BLaER1 (cell line): ENCODE measurements at regions not wholly inside any gene's neighbourhood (a gene's known extent, or its start where the extent isn't known, plus 50 kb on each side); places are given as distances from the start of the nearest gene placed in this dataset.
"Not testable (repeated sequence)": the region's sequence is repeated elsewhere in the genome, so short reads cannot be mapped to it uniquely, and the experiment has no call there.

Experiments
- H3K27ac ChIP-seq: shearing (Covaris generic); formaldehyde crosslinking; 2 replicates; pipeline ENCODE4 v1.8.1; 2022
- H3K27me3 ChIP-seq: shearing (Covaris generic); formaldehyde crosslinking; 2 replicates; pipeline ENCODE4 v1.8.1; 2022
- H3K36me3 ChIP-seq: shearing (Covaris generic); formaldehyde crosslinking; 2 replicates; pipeline ENCODE4 v1.8.1; 2022
- H3K4me1 ChIP-seq: shearing (Covaris generic); formaldehyde crosslinking; 2 replicates; pipeline ENCODE4 v1.8.1; 2022
- H3K4me2 ChIP-seq: shearing (Covaris generic); formaldehyde crosslinking; 2 replicates; pipeline ENCODE4 v1.8.1; 2022
- H3K4me3 ChIP-seq: shearing (Covaris generic); formaldehyde crosslinking; 2 replicates; pipeline ENCODE4 v1.8.1; 2022
- H3K9ac ChIP-seq: shearing (Covaris generic); formaldehyde crosslinking; 2 replicates; pipeline ENCODE4 v1.8.1; 2022
- H3K9me3 ChIP-seq: shearing (Covaris generic); formaldehyde crosslinking; 2 replicates; pipeline ENCODE4 v1.8.1; 2022
- H4K20me1 ChIP-seq: shearing (Covaris generic); formaldehyde crosslinking; 2 replicates; pipeline ENCODE4 v1.8.1; 2022
- Cebpa-rat ChIP-seq: shearing (Covaris generic); IDR thresholded peaks from 2 replicates; pipeline ENCODE4 v1.8.1; 2022

GRCh38 chr10:56116684-56117083 is 244.4 kb downstream of the ZWINT start:
- TF ChIP-seq Cebpa-rat: no peak
- Histone ChIP-seq H3K27me3 (no peaks in the 10 kb centered on the region), H3K4me1 (no peaks in the 10 kb centered on the region), H3K27ac (no peak overlapping the region), H3K9me3 (no peaks in the 10 kb centered on the region), H4K20me1 (no peaks in the 10 kb centered on the region), H3K4me3 (no peak overlapping the region), H3K9ac (no peak overlapping the region), H3K4me2 (no peak overlapping the region), H3K36me3 (no peaks in the 10 kb centered on the region)

- Histone ChIP-seq H3K9me3 (no peaks in the 10 kb centered on the region), H3K27me3 (no peaks in the 10 kb centered on the region), H4K20me1 (no peaks in the 10 kb centered on the region), H3K36me3 (no peaks in the 10 kb centered on the region), H3K27ac (no peak overlapping the region), H3K4me2 (no peak overlapping the region), H3K4me1 (no peaks in the 10 kb centered on the region), H3K9ac (no peak overlapping the region), H3K4me3 (no peak overlapping the region)
- TF ChIP-seq Cebpa-rat: no peak
Observed at GRCh38 chr10:56109454-56109853, 251.6 kb downstream of the ZWINT start.

- H3K9me3 ChIP-seq: no peaks in the 10 kb centered on the region
Observed at GRCh38 chr10:56104923-56105322, 256.1 kb downstream of the ZWINT start.

GRCh38 chr10:56104487-56104886 is 256.6 kb downstream of the ZWINT start:
- Histone ChIP-seq H3K4me2 (no peak overlapping the region), H3K9me3 (no peaks in the 10 kb centered on the region), H3K36me3 (no peaks in the 10 kb centered on the region), H4K20me1 (no peaks in the 10 kb centered on the region), H3K27ac (no peak overlapping the region), H3K9ac (no peak overlapping the region), H3K27me3 (no peaks in the 10 kb centered on the region), H3K4me1 (no peaks in the 10 kb centered on the region), H3K4me3 (no peak overlapping the region)
- TF ChIP-seq Cebpa-rat: no peak

More at GRCh38 chr10:56104923-56105322, 256.1 kb downstream of the ZWINT start:
- Histone ChIP-seq H4K20me1 (no peaks in the 10 kb centered on the region), H3K27me3 (no peaks in the 10 kb centered on the region), H3K4me3 (no peak overlapping the region), H3K36me3 (no peaks in the 10 kb centered on the region), H3K4me1 (no peaks in the 10 kb centered on the region), H3K9ac (no peak overlapping the region), H3K4me2 (no peak overlapping the region), H3K27ac (no peak overlapping the region)
- no peak for TF ChIP-seq Cebpa-rat

- TF ChIP-seq Cebpa-rat: no peak
- no peaks in the 10 kb centered on the region for H3K4me1 ChIP-seq
- no peaks in the 10 kb centered on the region for H4K20me1 ChIP-seq
- peaks cover 4% of the 10 kb centered on the region; the same call in 1 of the 2 replicates for H3K9me3 ChIP-seq
- H3K4me2 ChIP-seq: no peak overlapping the region
- H3K36me3 ChIP-seq: no peaks in the 10 kb centered on the region
- H3K4me3 ChIP-seq: no peak overlapping the region
- no peaks in the 10 kb centered on the region for H3K27me3 ChIP-seq
- no peak overlapping the region for H3K27ac ChIP-seq
- no peak overlapping the region for H3K9ac ChIP-seq
Observed at GRCh38 chr10:56096226-56096517, 264.9 kb downstream of the ZWINT start.

GRCh38 chr10:56095506-56096225 is 265.4 kb downstream of the ZWINT start:
- Histone ChIP-seq H4K20me1 (no peaks in the 10 kb centered on the region), H3K4me3 (no peak overlapping the region), H3K27me3 (no peaks in the 10 kb centered on the region), H3K27ac (no peak overlapping the region), H3K9ac (no peak overlapping the region), H3K9me3 (peaks cover 9% of the 10 kb centered on the region), H3K36me3 (no peaks in the 10 kb centered on the region), H3K4me2 (no peak overlapping the region), H3K4me1 (no peaks in the 10 kb centered on the region)
- TF ChIP-seq Cebpa-rat: no peak

- H3K4me3 ChIP-seq, H3K4me1 ChIP-seq, H3K4me2 ChIP-seq, H3K27me3 ChIP-seq, H3K36me3 ChIP-seq, H3K27ac ChIP-seq, H3K9ac ChIP-seq, H4K20me1 ChIP-seq: not testable (repeated sequence)
- peaks cover 14% of the 10 kb centered on the region for H3K9me3 ChIP-seq
Observed at GRCh38 chr10:56093645-56094044, 267.4 kb downstream of the ZWINT start.

GRCh38 chr10:56091872-56092271 is 269.2 kb downstream of the ZWINT start:
- Histone ChIP-seq H3K4me2 (no peak overlapping the region), H3K27me3 (no peaks in the 10 kb centered on the region), H4K20me1 (no peaks in the 10 kb centered on the region), H3K27ac (no peak overlapping the region), H3K4me1 (no peaks in the 10 kb centered on the region), H3K9ac (no peak overlapping the region), H3K9me3 (peaks cover 14% of the 10 kb centered on the region), H3K4me3 (no peak overlapping the region), H3K36me3 (no peaks in the 10 kb centered on the region)
- TF ChIP-seq Cebpa-rat: no peak

GRCh38 chr10:56090914-56091540 is 270.0 kb downstream of the ZWINT start:
- no peak overlapping the region for H3K4me3 ChIP-seq
- H3K9ac ChIP-seq: no peak overlapping the region
- H3K27me3 ChIP-seq: no peaks in the 10 kb centered on the region
- no peaks in the 10 kb centered on the region for H4K20me1 ChIP-seq
- no peaks in the 10 kb centered on the region for H3K4me1 ChIP-seq
- H3K36me3 ChIP-seq: no peaks in the 10 kb centered on the region
- H3K4me2 ChIP-seq: no peak overlapping the region
- no peak for TF ChIP-seq Cebpa-rat
- no peak overlapping the region for H3K27ac ChIP-seq
- peaks cover 14% of the 10 kb centered on the region for H3K9me3 ChIP-seq

GRCh38 chr10:56085406-56086122 is 275.5 kb downstream of the ZWINT start:
- Histone ChIP-seq H3K4me3 (no peak overlapping the region), H3K27ac (no peak overlapping the region), H4K20me1 (no peaks in the 10 kb centered on the region), H3K36me3 (no peaks in the 10 kb centered on the region), H3K9me3 (peaks cover 4% of the 10 kb centered on the region; the same call in 1 of the 2 replicates), H3K9ac (no peak overlapping the region), H3K4me1 (no peaks in the 10 kb centered on the region), H3K27me3 (no peaks in the 10 kb centered on the region), H3K4me2 (no peak overlapping the region)
- TF ChIP-seq Cebpa-rat: no peak
